H1 (cell line): ENCODE measurements at regions not wholly inside any gene's neighbourhood (a gene's known extent, or its start where the extent isn't known, plus 50 kb on each side); places are given as distances from the start of the nearest gene placed in this dataset.

Source experiments
- EZH2 ChIP-seq: fragments of 200-600 bp; sonication (generic); IDR thresholded peaks from 2 replicates; pipeline ENCODE4 v1.7.1; 2012; ENCODE audit warnings: low read depth, mild to moderate bottlenecking, moderate library complexity, low read length, inconsistent platforms; ENCODE audit not compliant: severe bottlenecking
- HDAC2 ChIP-seq, 2 experiments: fragments of 300-600 bp in 1 of 2; sonication (generic) in 1 of 2; IDR thresholded peaks; 2 replicates each; pipeline ENCODE4 v1.6.1; 2011 to 2012; ENCODE audit warnings: low read depth in 2 of 2, low read length in 2 of 2, mild to moderate bottlenecking in 2 of 2, moderate library complexity in 2 of 2, borderline replicate concordance in 1 of 2, inconsistent platforms in 1 of 2
- POLR2A ChIP-seq, 2 experiments: IDR thresholded peaks; 1 replicate in 1 of 2; 2 replicates in 1 of 2; pipeline ENCODE4 v1.6.1; 2011; ENCODE audit warnings: low read depth in 2 of 2, low read length in 2 of 2, mild to moderate bottlenecking in 2 of 2; ENCODE audit errors: control extremely low read depth in 1 of 2
- ZNF274 ChIP-seq: IDR thresholded peaks from 2 replicates; pipeline ENCODE4 v1.7.0; 2012; ENCODE audit warnings: low read length, borderline replicate concordance; ENCODE audit errors: extremely low read depth
- TF ChIP-seq, protein P1 (sequence below): IDR thresholded peaks from 2 replicates; pipeline ENCODE4 v1.6.1; 2011; ENCODE audit warnings: low read depth, mild to moderate bottlenecking, low read length; ENCODE audit not compliant: insufficient read depth
- TF ChIP-seq, protein P2 (sequence below), 3 experiments: IDR thresholded peaks; 1 replicate in 2 of 3; 2 replicates in 1 of 3; pipeline versions ENCODE4 v1.5.1 to v1.6.1; 2011; ENCODE audit warnings: low read length in 3 of 3, mild to moderate bottlenecking in 3 of 3, inconsistent platforms in 2 of 3, low read depth in 1 of 3, moderate library complexity in 1 of 3; ENCODE audit not compliant: insufficient read depth in 1 of 3; ENCODE audit errors: control extremely low read depth in 1 of 3
- TF ChIP-seq, protein P3 (sequence below): IDR thresholded peaks from 2 replicates; pipeline ENCODE4 v1.6.1; 2012; ENCODE audit warnings: inconsistent platforms

DNA sequence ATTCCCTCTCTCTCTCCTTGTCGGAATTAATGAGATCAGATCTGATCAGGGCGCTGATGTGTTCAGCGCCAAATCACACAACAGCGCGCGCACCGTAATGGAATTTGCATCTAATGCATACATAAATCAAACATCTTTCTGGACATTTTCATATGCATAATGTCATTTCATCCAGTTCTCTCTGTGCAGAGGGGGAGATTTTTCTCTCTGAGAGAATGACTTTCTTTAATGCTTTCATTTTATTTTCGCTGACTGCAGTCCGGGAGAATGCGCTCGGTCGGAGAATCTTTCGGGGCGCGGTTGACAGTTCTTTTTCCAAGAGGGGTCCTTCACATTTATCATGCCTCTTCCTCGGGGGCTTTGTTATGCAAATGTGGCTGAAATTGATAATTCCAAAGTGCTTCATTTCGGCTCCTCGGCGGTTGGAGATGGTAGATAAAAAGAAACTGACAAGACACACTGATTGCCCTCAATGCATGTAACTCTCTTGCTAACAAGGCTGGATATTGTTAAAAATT, 615.9 kb downstream of the VRK1 start:
- TF ChIP-seq, protein P1, sequence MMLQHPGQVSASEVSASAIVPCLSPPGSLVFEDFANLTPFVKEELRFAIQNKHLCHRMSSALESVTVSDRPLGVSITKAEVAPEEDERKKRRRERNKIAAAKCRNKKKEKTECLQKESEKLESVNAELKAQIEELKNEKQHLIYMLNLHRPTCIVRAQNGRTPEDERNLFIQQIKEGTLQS, result no peak
- TF ChIP-seq ZNF274 (no peak), POLR2A (IDR thresholded peaks at IDR 0.05; ENCODE audit: control extremely low read depth in 1 of 2, low read depth in 2 of 2, low read length in 2 of 2) (no peak), HDAC2 (IDR thresholded peaks at IDR 0.05; ENCODE audit: borderline replicate concordance in 1 of 2, low read depth in 2 of 2, low read length in 2 of 2) (no peak), EZH2 (no peak)
- TF ChIP-seq, protein P2, sequence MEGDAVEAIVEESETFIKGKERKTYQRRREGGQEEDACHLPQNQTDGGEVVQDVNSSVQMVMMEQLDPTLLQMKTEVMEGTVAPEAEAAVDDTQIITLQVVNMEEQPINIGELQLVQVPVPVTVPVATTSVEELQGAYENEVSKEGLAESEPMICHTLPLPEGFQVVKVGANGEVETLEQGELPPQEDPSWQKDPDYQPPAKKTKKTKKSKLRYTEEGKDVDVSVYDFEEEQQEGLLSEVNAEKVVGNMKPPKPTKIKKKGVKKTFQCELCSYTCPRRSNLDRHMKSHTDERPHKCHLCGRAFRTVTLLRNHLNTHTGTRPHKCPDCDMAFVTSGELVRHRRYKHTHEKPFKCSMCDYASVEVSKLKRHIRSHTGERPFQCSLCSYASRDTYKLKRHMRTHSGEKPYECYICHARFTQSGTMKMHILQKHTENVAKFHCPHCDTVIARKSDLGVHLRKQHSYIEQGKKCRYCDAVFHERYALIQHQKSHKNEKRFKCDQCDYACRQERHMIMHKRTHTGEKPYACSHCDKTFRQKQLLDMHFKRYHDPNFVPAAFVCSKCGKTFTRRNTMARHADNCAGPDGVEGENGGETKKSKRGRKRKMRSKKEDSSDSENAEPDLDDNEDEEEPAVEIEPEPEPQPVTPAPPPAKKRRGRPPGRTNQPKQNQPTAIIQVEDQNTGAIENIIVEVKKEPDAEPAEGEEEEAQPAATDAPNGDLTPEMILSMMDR (IDR thresholded peaks at IDR 0.05; ENCODE audit: control extremely low read depth in 1 of 3, insufficient read depth in 1 of 3, low read depth in 1 of 3, low read length in 3 of 3), result no peak
- TF ChIP-seq, protein P3, sequence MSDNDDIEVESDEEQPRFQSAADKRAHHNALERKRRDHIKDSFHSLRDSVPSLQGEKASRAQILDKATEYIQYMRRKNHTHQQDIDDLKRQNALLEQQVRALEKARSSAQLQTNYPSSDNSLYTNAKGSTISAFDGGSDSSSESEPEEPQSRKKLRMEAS, result no peak
